ENCODE measurements at regions not wholly inside any gene's neighbourhood (a gene's known extent, or its start where the extent isn't known, plus 50 kb on each side); places are given as distances from the start of the nearest gene placed in this dataset.

GRCh38 chr14:101054671-101055070 lies 151.1 kb upstream of the RTL1 start:
- in situ Hi-C loops (cut with MboI), result no loop called here
- Histone ChIP-seq H3K36me3 (ENCODE audit: low read depth) (peaks cover 26% of the 10 kb centered on the region), H3K9ac (no peak overlapping the region), H3K9me2 (ENCODE audit: insufficient read depth) (no peaks in the 10 kb centered on the region), H3F3A (ENCODE audit: insufficient read depth) (peaks cover 30% of the 10 kb centered on the region), H3K4me2 (ENCODE audit: unreplicated experiment) (no peak overlapping the region), H3K9me3 (ENCODE audit: low read depth) (no peaks in the 10 kb centered on the region), H3K4me3 (no peak overlapping the region), H3K4me1 (ENCODE audit: insufficient read depth) (peaks cover 18% of the 10 kb centered on the region), H3K27me3 (replicated peaks; ENCODE audit: insufficient read depth) (no peaks in the 10 kb centered on the region), H3K27ac (no peak overlapping the region), H4K20me1 (ENCODE audit: insufficient read depth) (peaks cover 4% of the 10 kb centered on the region; the same call in 1 of the 2 replicates), H2AFZ (no peak overlapping the region), H3K79me2 (ENCODE audit: insufficient read depth) (no peaks in the 10 kb centered on the region)
- TF ChIP-seq EZH2phosphoT487 (IDR thresholded peaks at IDR 0.05; ENCODE audit: insufficient read depth, low read depth) (no peak), EZH2 (IDR thresholded peaks at IDR 0.05; ENCODE audit: insufficient read depth, poor library complexity, severe bottlenecking) (no peak)
- no peak for DNase-seq
- WGBS, 2 experiments (ENCODE audit: low coverage in 1 of 2, low lambda C conversion rate in 2 of 2, missing lambda C conversion rate in 2 of 2), result 68 to 69% methylated on average over 7 of the region's 7 CpGs

DNA sequence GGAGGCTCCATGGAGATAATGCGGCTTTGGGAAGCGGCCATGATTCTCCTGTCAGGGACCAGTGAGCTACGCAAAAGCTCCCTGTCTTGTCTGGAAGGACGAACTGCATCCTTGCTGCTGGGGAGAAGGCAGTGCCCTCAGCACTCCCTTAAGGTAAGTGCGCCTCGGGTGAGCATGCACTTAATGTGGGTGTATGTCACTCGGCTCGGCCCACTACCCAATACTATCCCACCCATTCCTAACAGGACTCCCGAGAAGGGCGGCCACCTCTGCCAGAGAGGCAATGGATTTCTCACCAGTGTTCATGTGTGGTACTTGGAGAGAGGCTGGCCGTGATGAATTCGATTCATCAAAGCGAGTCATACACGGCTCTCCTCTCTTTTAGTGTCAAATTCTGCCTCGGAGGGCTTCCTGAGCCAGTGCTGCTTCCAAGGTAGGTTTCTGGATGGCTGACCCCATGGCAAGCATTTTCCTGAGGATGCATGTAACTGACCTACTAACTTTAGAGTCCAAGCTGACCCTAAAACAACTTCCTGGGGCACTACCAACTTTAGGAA lies 151.7 kb upstream of the RTL1 start:
- H4K20me1 ChIP-seq (ENCODE audit: insufficient read depth), result peaks cover 4% of the 10 kb centered on the region; the same call in 1 of the 2 replicates
- TF ChIP-seq EZH2phosphoT487 (IDR thresholded peaks at IDR 0.05; ENCODE audit: insufficient read depth, low read depth) (no peak), EZH2 (IDR thresholded peaks at IDR 0.05; ENCODE audit: insufficient read depth, poor library complexity, severe bottlenecking) (no peak)
- peaks cover 21% of the 10 kb centered on the region for H3K36me3 ChIP-seq (ENCODE audit: low read depth)
- H3K27me3 ChIP-seq (replicated peaks; ENCODE audit: insufficient read depth), result no peaks in the 10 kb centered on the region
- H3K79me2 ChIP-seq (ENCODE audit: insufficient read depth), result no peaks in the 10 kb centered on the region
- no peak for DNase-seq
- no peak overlapping the region for H3K9ac ChIP-seq
- no peak overlapping the region for H2AFZ ChIP-seq
- no peak overlapping the region for H3K4me2 ChIP-seq (ENCODE audit: unreplicated experiment)
- peaks cover 30% of the 10 kb centered on the region for H3F3A ChIP-seq (ENCODE audit: insufficient read depth)
- H3K9me3 ChIP-seq (ENCODE audit: low read depth), result no peaks in the 10 kb centered on the region
- no peak overlapping the region for H3K4me3 ChIP-seq
- H3K9me2 ChIP-seq (ENCODE audit: insufficient read depth), result no peaks in the 10 kb centered on the region
- WGBS, 2 experiments (ENCODE audit: low coverage in 1 of 2, low lambda C conversion rate in 2 of 2, missing lambda C conversion rate in 2 of 2), result 79 to 85% methylated on average over 15 of the region's 15 CpGs
- H3K4me1 ChIP-seq (ENCODE audit: insufficient read depth), result peaks cover 18% of the 10 kb centered on the region
- in situ Hi-C loops (cut with MboI), result no loop called here
- no peak overlapping the region for H3K27ac ChIP-seq

- WGBS, 2 experiments (ENCODE audit: low coverage in 1 of 2, low lambda C conversion rate in 2 of 2, missing lambda C conversion rate in 2 of 2), result 80 to 84% methylated on average over 12 of the region's 12 CpGs
- Histone ChIP-seq H3F3A (ENCODE audit: insufficient read depth) (peaks cover 30% of the 10 kb centered on the region), H3K9me3 (ENCODE audit: low read depth) (no peaks in the 10 kb centered on the region), H3K4me1 (ENCODE audit: insufficient read depth) (peaks cover 18% of the 10 kb centered on the region), H3K4me3 (no peak overlapping the region), H3K27ac (no peak overlapping the region), H3K36me3 (ENCODE audit: low read depth) (peaks cover 20% of the 10 kb centered on the region), H3K79me2 (ENCODE audit: insufficient read depth) (no peaks in the 10 kb centered on the region), H3K9ac (no peak overlapping the region), H2AFZ (no peak overlapping the region), H3K4me2 (ENCODE audit: unreplicated experiment) (no peak overlapping the region), H4K20me1 (ENCODE audit: insufficient read depth) (peaks cover 4% of the 10 kb centered on the region; the same call in 1 of the 2 replicates), H3K27me3 (replicated peaks; ENCODE audit: insufficient read depth) (no peaks in the 10 kb centered on the region), H3K9me2 (ENCODE audit: insufficient read depth) (no peaks in the 10 kb centered on the region)
- no peak for DNase-seq
- in situ Hi-C loops (cut with MboI), result no loop called here
- TF ChIP-seq EZH2 (IDR thresholded peaks at IDR 0.05; ENCODE audit: insufficient read depth, poor library complexity, severe bottlenecking) (no peak), EZH2phosphoT487 (IDR thresholded peaks at IDR 0.05; ENCODE audit: insufficient read depth, low read depth) (no peak)
Observed at GRCh38 chr14:101055776-101056374, 152.4 kb upstream of the RTL1 start.

DNA sequence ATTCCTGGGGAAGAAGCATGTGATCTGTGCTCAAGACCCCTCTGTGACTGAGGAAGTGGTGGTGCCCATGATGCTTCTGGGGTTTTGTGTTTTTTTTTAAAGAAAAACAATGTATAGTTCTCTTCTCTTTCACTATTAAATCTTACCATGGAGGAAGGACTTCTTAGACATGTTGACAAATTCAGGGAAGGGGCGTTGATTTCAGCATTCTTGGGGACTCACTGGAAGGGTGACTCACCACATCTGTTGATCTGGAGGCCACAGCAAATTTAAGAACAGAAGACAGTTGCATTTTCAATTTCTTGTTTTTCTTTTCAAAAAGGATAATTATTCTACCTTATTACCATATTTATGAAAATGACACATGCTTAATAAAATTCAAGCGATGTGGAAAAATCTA lies 152.9 kb upstream of the RTL1 start:
- in situ Hi-C loops (cut with MboI), result no loop called here
- no peaks in the 10 kb centered on the region for H3K27me3 ChIP-seq (replicated peaks; ENCODE audit: insufficient read depth)
- H3K9me3 ChIP-seq (ENCODE audit: low read depth), result no peaks in the 10 kb centered on the region
- TF ChIP-seq EZH2phosphoT487 (IDR thresholded peaks at IDR 0.05; ENCODE audit: insufficient read depth, low read depth) (no peak), EZH2 (IDR thresholded peaks at IDR 0.05; ENCODE audit: insufficient read depth, poor library complexity, severe bottlenecking) (no peak)
- no peak overlapping the region for H3K4me3 ChIP-seq
- no peak overlapping the region for H3K4me2 ChIP-seq (ENCODE audit: unreplicated experiment)
- H3K36me3 ChIP-seq (ENCODE audit: low read depth), result peaks cover 21% of the 10 kb centered on the region
- H3K9me2 ChIP-seq (ENCODE audit: insufficient read depth), result no peaks in the 10 kb centered on the region
- no peak overlapping the region for H3K27ac ChIP-seq
- DNase-seq, result peak; percentile 23
- WGBS, 2 experiments (ENCODE audit: low coverage in 1 of 2, low lambda C conversion rate in 2 of 2, missing lambda C conversion rate in 2 of 2), result 48 to 49% methylated on average over 2 of the region's 2 CpGs
- no peaks in the 10 kb centered on the region for H3K79me2 ChIP-seq (ENCODE audit: insufficient read depth)
- peaks cover 4% of the 10 kb centered on the region; the same call in 1 of the 2 replicates for H4K20me1 ChIP-seq (ENCODE audit: insufficient read depth)
- H3K4me1 ChIP-seq (ENCODE audit: insufficient read depth), result peaks cover 18% of the 10 kb centered on the region
- peaks cover 30% of the 10 kb centered on the region for H3F3A ChIP-seq (ENCODE audit: insufficient read depth)
- no peak overlapping the region for H3K9ac ChIP-seq
- H2AFZ ChIP-seq, result no peak overlapping the region
